WTC11 (cell line): ENCODE measurements at regions not wholly inside any gene's neighbourhood (a gene's known extent, or its start where the extent isn't known, plus 50 kb on each side); places are given as distances from the start of the nearest gene placed in this dataset.

Experiments used
- ATAC-seq: fragments of 200-7000 bp; cut with Tn5 transposase; 2 replicates; pipeline ENCODE4 v1.10.0; 2021; ENCODE audit warnings: mild to moderate bottlenecking, moderate library complexity
- CTCF ChIA-PET: fragments of 300-600 bp; sonication (Branson Sonifier 250); formaldehyde crosslinking; loops from one replicate; lab custom pipeline; 2021; ENCODE audit warnings: antibody characterized with exemption; lab: Charles Lee
- POLR2A ChIA-PET: fragments of 350-600 bp; sonication (Branson Sonifier 250); formaldehyde crosslinking; loops from one replicate; lab custom pipeline; 2021; ENCODE audit warnings: antibody characterized with exemption; lab: Charles Lee
- DNase-seq: peaks from one replicate; pipeline ENCODE4 v3.0.0; 2021; ENCODE audit warnings: low spot score
- H3K27ac Mint-ChIP-seq: 2 replicates; pipeline ENCODE4 v1.8.0; 2021; ENCODE audit warnings: mixed read lengths
- H3K27me3 Mint-ChIP-seq: 2 replicates; pipeline ENCODE4 v1.8.0; 2021; ENCODE audit warnings: low read depth, mild to moderate bottlenecking, moderate library complexity, mixed read lengths
- H3K36me3 Mint-ChIP-seq: 2 replicates; pipeline ENCODE4 v1.8.0; 2021; ENCODE audit warnings: mixed read lengths
- H3K4me1 Mint-ChIP-seq: 2 replicates; pipeline ENCODE4 v1.8.0; 2022; ENCODE audit warnings: mixed read lengths
- H3K4me3 Mint-ChIP-seq: 2 replicates; pipeline ENCODE4 v1.8.0; 2021; ENCODE audit warnings: mild to moderate bottlenecking, moderate library complexity, mixed read lengths
- H3K9me3 Mint-ChIP-seq: 2 replicates; pipeline ENCODE4 v1.8.0; 2021; ENCODE audit warnings: mixed read lengths
- ETV6 ChIP-seq: sonication (generic); formaldehyde crosslinking; IDR thresholded peaks from 2 replicates; pipeline ENCODE4 v1.8.1; 2022; ENCODE audit warnings: mild to moderate bottlenecking, missing genetic modification reagents
- GABPB1 ChIP-seq: sonication (generic); formaldehyde crosslinking; IDR thresholded peaks from 2 replicates; pipeline ENCODE4 v1.8.1; 2023; ENCODE audit warnings: mild to moderate bottlenecking, missing genetic modification reagents
- GRHL2 ChIP-seq: fragments of 250-450 bp; sonication (Bioruptor Pico); IDR thresholded peaks from 2 replicates; pipeline ENCODE4 v1.8.0; 2022; ENCODE audit warnings: mild to moderate bottlenecking, moderate library complexity; ENCODE audit not compliant: insufficient replicate concordance, severe bottlenecking
- NFE2L1 ChIP-seq: sonication (generic); formaldehyde crosslinking; IDR thresholded peaks from 2 replicates; pipeline ENCODE4 v1.8.1; 2023; ENCODE audit warnings: missing genetic modification reagents
- ZNF263 ChIP-seq: sonication (generic); formaldehyde crosslinking; IDR thresholded peaks from 2 replicates; pipeline ENCODE4 v1.8.1; 2022; ENCODE audit warnings: low read depth, mild to moderate bottlenecking, moderate library complexity, missing genetic modification reagents
- ZNF317 ChIP-seq: sonication (generic); formaldehyde crosslinking; IDR thresholded peaks from 2 replicates; pipeline ENCODE4 v1.8.1; 2023; ENCODE audit warnings: low read depth, mild to moderate bottlenecking, moderate library complexity, missing genetic modification reagents, borderline replicate concordance
- ZNF396 ChIP-seq: fragments of 250-450 bp; sonication (Bioruptor Pico); IDR thresholded peaks from 2 replicates; pipeline ENCODE4 v1.8.0; 2021; ENCODE audit warnings: mild to moderate bottlenecking, moderate library complexity, borderline replicate concordance
- ZNF671 ChIP-seq: fragments of 250-450 bp; sonication (Bioruptor Pico); IDR thresholded peaks from 2 replicates; pipeline ENCODE4 v1.8.0; 2021; ENCODE audit warnings: mild to moderate bottlenecking
- TF ChIP-seq, protein P1 (sequence below): sonication (generic); formaldehyde crosslinking; conservative IDR thresholded peaks from 2 replicates; pipeline ENCODE4 v1.8.1; 2023; ENCODE audit warnings: mild to moderate bottlenecking, low read depth, missing genetic modification reagents, moderate library complexity
- TF ChIP-seq, protein P2 (sequence below): sonication (generic); formaldehyde crosslinking; IDR thresholded peaks from 2 replicates; pipeline ENCODE4 v1.8.0; 2023; ENCODE audit warnings: missing genetic modification reagents, mild to moderate bottlenecking, borderline replicate concordance
- TF ChIP-seq, protein P3 (sequence below): fragments of 250-450 bp; sonication (Bioruptor Pico); IDR thresholded peaks from 2 replicates; pipeline ENCODE4 v1.9.0; 2021; ENCODE audit warnings: mild to moderate bottlenecking
- TF ChIP-seq, protein P4 (sequence below): fragments of 250-450 bp; sonication (Bioruptor Pico); IDR thresholded peaks from 2 replicates; pipeline ENCODE4 v1.9.0; 2021; ENCODE audit warnings: mild to moderate bottlenecking
- TF ChIP-seq, protein P5 (sequence below): sonication (generic); formaldehyde crosslinking; IDR thresholded peaks from 2 replicates; pipeline ENCODE4 v1.8.0; 2022; ENCODE audit warnings: mild to moderate bottlenecking, missing genetic modification reagents
- TF ChIP-seq, protein P6 (sequence below): sonication (generic); formaldehyde crosslinking; IDR thresholded peaks from 2 replicates; pipeline ENCODE4 v1.8.1; 2023; ENCODE audit warnings: mild to moderate bottlenecking, missing genetic modification reagents, moderate library complexity
- TF ChIP-seq, protein P7 (sequence below): sonication (generic); formaldehyde crosslinking; IDR thresholded peaks from 2 replicates; pipeline ENCODE4 v1.8.1; 2023; ENCODE audit warnings: mild to moderate bottlenecking, missing genetic modification reagents
- TF ChIP-seq, protein P8 (sequence below): sonication (generic); formaldehyde crosslinking; IDR thresholded peaks from 2 replicates; pipeline ENCODE4 v1.8.0; 2022; ENCODE audit warnings: mild to moderate bottlenecking, missing genetic modification reagents

DNA sequence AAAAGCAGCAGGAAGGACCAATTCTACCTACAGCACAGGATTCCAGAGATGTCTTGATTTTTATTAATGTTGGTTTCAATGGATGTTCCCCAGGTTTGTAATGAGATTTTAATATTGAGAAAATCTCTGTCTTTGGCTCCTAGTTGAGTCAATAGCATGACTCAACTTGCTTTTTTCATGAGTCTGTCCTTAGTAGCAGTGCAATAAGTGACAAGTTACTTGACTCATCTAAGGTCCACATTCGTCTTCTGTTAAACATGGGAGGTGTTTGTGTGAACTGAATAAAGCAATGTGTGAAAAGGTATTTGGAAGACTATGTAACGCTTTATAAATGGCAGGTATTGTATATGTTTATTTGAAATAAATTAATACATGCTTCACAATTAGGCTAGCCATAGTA lies 645.0 kb upstream of the PTBP2 start (continued):
- TF ChIP-seq, protein P1, sequence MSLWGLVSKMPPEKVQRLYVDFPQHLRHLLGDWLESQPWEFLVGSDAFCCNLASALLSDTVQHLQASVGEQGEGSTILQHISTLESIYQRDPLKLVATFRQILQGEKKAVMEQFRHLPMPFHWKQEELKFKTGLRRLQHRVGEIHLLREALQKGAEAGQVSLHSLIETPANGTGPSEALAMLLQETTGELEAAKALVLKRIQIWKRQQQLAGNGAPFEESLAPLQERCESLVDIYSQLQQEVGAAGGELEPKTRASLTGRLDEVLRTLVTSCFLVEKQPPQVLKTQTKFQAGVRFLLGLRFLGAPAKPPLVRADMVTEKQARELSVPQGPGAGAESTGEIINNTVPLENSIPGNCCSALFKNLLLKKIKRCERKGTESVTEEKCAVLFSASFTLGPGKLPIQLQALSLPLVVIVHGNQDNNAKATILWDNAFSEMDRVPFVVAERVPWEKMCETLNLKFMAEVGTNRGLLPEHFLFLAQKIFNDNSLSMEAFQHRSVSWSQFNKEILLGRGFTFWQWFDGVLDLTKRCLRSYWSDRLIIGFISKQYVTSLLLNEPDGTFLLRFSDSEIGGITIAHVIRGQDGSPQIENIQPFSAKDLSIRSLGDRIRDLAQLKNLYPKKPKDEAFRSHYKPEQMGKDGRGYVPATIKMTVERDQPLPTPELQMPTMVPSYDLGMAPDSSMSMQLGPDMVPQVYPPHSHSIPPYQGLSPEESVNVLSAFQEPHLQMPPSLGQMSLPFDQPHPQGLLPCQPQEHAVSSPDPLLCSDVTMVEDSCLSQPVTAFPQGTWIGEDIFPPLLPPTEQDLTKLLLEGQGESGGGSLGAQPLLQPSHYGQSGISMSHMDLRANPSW (CRISPR knock-in tag), result no peak
- TF ChIP-seq, protein P2, sequence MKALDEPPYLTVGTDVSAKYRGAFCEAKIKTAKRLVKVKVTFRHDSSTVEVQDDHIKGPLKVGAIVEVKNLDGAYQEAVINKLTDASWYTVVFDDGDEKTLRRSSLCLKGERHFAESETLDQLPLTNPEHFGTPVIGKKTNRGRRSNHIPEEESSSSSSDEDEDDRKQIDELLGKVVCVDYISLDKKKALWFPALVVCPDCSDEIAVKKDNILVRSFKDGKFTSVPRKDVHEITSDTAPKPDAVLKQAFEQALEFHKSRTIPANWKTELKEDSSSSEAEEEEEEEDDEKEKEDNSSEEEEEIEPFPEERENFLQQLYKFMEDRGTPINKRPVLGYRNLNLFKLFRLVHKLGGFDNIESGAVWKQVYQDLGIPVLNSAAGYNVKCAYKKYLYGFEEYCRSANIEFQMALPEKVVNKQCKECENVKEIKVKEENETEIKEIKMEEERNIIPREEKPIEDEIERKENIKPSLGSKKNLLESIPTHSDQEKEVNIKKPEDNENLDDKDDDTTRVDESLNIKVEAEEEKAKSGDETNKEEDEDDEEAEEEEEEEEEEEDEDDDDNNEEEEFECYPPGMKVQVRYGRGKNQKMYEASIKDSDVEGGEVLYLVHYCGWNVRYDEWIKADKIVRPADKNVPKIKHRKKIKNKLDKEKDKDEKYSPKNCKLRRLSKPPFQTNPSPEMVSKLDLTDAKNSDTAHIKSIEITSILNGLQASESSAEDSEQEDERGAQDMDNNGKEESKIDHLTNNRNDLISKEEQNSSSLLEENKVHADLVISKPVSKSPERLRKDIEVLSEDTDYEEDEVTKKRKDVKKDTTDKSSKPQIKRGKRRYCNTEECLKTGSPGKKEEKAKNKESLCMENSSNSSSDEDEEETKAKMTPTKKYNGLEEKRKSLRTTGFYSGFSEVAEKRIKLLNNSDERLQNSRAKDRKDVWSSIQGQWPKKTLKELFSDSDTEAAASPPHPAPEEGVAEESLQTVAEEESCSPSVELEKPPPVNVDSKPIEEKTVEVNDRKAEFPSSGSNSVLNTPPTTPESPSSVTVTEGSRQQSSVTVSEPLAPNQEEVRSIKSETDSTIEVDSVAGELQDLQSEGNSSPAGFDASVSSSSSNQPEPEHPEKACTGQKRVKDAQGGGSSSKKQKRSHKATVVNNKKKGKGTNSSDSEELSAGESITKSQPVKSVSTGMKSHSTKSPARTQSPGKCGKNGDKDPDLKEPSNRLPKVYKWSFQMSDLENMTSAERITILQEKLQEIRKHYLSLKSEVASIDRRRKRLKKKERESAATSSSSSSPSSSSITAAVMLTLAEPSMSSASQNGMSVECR (CRISPR knock-in tag), result no peak
- TF ChIP-seq, protein P3, sequence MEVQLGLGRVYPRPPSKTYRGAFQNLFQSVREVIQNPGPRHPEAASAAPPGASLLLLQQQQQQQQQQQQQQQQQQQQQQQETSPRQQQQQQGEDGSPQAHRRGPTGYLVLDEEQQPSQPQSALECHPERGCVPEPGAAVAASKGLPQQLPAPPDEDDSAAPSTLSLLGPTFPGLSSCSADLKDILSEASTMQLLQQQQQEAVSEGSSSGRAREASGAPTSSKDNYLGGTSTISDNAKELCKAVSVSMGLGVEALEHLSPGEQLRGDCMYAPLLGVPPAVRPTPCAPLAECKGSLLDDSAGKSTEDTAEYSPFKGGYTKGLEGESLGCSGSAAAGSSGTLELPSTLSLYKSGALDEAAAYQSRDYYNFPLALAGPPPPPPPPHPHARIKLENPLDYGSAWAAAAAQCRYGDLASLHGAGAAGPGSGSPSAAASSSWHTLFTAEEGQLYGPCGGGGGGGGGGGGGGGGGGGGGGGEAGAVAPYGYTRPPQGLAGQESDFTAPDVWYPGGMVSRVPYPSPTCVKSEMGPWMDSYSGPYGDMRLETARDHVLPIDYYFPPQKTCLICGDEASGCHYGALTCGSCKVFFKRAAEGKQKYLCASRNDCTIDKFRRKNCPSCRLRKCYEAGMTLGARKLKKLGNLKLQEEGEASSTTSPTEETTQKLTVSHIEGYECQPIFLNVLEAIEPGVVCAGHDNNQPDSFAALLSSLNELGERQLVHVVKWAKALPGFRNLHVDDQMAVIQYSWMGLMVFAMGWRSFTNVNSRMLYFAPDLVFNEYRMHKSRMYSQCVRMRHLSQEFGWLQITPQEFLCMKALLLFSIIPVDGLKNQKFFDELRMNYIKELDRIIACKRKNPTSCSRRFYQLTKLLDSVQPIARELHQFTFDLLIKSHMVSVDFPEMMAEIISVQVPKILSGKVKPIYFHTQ (CRISPR knock-in tag), result no peak
- no peak for TF ChIP-seq ZNF396 (CRISPR knock-in tag)
- TF ChIP-seq ZNF263 (CRISPR knock-in tag), result no peak
- TF ChIP-seq, protein P4, sequence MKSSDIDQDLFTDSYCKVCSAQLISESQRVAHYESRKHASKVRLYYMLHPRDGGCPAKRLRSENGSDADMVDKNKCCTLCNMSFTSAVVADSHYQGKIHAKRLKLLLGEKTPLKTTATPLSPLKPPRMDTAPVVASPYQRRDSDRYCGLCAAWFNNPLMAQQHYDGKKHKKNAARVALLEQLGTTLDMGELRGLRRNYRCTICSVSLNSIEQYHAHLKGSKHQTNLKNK, result no peak
- TF ChIP-seq, protein P5, sequence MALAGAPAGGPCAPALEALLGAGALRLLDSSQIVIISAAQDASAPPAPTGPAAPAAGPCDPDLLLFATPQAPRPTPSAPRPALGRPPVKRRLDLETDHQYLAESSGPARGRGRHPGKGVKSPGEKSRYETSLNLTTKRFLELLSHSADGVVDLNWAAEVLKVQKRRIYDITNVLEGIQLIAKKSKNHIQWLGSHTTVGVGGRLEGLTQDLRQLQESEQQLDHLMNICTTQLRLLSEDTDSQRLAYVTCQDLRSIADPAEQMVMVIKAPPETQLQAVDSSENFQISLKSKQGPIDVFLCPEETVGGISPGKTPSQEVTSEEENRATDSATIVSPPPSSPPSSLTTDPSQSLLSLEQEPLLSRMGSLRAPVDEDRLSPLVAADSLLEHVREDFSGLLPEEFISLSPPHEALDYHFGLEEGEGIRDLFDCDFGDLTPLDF (CRISPR knock-in tag), result no peak
- TF ChIP-seq ZNF317, result no peak

DNA sequence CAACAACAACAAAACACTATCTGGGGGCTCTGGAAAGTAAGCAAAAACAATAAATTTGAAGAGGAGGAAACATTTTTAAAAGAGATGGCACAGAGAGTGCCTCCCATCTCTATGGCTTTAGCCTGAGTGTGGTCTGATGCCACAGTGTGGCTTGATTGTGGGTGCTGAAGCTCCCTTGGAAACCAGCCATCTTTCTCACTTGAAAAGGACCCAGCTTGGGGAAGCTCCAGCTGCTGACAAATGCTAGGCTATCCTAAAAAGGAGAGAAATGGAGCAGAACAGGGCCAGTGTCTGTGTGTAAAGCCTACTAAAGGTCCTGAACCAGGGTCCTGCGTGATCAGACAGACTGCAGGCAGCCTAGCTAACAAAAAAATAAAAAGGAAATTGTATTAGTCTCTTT lies 642.0 kb upstream of the PTBP2 start:
- POLR2A ChIA-PET, result no interaction called here
- DNase-seq (no peak), ATAC-seq (no peak)
- no peaks in the 10 kb centered on the region for H3K27me3 Mint-ChIP-seq
- CTCF ChIA-PET, result no interaction called here
- H3K4me1 Mint-ChIP-seq, result peaks cover 6% of the 10 kb centered on the region; the same call in 1 of the 2 replicates
- no peak overlapping the region for H3K4me3 Mint-ChIP-seq
- H3K36me3 Mint-ChIP-seq, result peaks cover 8% of the 10 kb centered on the region
- H3K27ac Mint-ChIP-seq, result no peak overlapping the region
- peaks cover 16% of the 10 kb centered on the region for H3K9me3 Mint-ChIP-seq
- TF ChIP-seq GABPB1 (CRISPR knock-in tag) (no peak), ETV6 (CRISPR knock-in tag) (no peak), NFE2L1 (no peak), GRHL2 (CRISPR knock-in tag) (no peak), ZNF671 (CRISPR knock-in tag) (no peak)
- TF ChIP-seq, protein P6, sequence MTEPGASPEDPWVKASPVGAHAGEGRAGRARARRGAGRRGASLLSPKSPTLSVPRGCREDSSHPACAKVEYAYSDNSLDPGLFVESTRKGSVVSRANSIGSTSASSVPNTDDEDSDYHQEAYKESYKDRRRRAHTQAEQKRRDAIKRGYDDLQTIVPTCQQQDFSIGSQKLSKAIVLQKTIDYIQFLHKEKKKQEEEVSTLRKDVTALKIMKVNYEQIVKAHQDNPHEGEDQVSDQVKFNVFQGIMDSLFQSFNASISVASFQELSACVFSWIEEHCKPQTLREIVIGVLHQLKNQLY (CRISPR knock-in tag), result no peak
- TF ChIP-seq, protein P7, sequence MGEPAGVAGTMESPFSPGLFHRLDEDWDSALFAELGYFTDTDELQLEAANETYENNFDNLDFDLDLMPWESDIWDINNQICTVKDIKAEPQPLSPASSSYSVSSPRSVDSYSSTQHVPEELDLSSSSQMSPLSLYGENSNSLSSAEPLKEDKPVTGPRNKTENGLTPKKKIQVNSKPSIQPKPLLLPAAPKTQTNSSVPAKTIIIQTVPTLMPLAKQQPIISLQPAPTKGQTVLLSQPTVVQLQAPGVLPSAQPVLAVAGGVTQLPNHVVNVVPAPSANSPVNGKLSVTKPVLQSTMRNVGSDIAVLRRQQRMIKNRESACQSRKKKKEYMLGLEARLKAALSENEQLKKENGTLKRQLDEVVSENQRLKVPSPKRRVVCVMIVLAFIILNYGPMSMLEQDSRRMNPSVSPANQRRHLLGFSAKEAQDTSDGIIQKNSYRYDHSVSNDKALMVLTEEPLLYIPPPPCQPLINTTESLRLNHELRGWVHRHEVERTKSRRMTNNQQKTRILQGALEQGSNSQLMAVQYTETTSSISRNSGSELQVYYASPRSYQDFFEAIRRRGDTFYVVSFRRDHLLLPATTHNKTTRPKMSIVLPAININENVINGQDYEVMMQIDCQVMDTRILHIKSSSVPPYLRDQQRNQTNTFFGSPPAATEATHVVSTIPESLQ, result no peak
- TF ChIP-seq, protein P8, sequence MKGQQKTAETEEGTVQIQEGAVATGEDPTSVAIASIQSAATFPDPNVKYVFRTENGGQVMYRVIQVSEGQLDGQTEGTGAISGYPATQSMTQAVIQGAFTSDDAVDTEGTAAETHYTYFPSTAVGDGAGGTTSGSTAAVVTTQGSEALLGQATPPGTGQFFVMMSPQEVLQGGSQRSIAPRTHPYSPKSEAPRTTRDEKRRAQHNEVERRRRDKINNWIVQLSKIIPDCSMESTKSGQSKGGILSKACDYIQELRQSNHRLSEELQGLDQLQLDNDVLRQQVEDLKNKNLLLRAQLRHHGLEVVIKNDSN (CRISPR knock-in tag), result no peak
